ENCODE measurements at regions not wholly inside any gene's neighbourhood (a gene's known extent, or its start where the extent isn't known, plus 50 kb on each side); places are given as distances from the start of the nearest gene placed in this dataset.

DNA sequence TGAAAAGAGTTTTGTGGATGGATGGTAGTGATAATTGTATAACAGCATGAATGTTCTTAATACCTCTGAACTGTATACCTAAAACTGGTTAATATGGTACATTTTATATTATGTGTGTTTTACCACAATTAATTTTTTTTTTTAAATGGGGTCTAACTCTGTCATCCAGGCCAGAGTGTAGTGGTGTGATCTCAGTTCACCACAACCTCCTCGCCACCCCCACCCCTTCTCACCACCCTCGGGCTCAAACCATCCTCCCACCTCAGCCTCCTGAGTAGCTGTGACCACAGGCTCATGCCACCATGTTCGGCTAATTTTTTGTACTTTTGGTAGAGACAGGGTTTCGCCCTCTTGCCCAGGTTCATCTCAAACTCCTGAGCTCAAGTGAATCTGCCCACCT is 123.2 kb downstream of the CDRT15L2 start:
- TF ChIP-seq RCOR1 (IDR thresholded peaks at IDR 0.05; ENCODE audit: borderline replicate concordance in 1 of 2, low read depth in 2 of 2, low read length in 2 of 2) (no peak), MAFK (IDR thresholded peaks at IDR 0.05; ENCODE audit: low read length) (no peak), KLF6 (CRISPR knock-in tag; IDR thresholded peaks at IDR 0.05; ENCODE audit: borderline replicate concordance) (no peak), ZC3H8 (IDR thresholded peaks at IDR 0.05) (no peak), FOXM1 (IDR thresholded peaks at IDR 0.05; ENCODE audit: low read depth) (no peak), FOXM1 (CRISPR knock-in tag; IDR thresholded peaks at IDR 0.05; ENCODE audit: low read depth) (no peak), ELF4 (CRISPR knock-in tag; IDR thresholded peaks at IDR 0.05) (no peak), POLR2AphosphoS5 (IDR thresholded peaks at IDR 0.05; ENCODE audit: control insufficient read depth, insufficient read depth, low read depth, low read length) (no peak), ZBTB7A (IDR thresholded peaks at IDR 0.05; ENCODE audit: borderline replicate concordance, control insufficient read depth, low read depth, low read length) (no peak)
- TF ChIP-seq, protein P1, sequence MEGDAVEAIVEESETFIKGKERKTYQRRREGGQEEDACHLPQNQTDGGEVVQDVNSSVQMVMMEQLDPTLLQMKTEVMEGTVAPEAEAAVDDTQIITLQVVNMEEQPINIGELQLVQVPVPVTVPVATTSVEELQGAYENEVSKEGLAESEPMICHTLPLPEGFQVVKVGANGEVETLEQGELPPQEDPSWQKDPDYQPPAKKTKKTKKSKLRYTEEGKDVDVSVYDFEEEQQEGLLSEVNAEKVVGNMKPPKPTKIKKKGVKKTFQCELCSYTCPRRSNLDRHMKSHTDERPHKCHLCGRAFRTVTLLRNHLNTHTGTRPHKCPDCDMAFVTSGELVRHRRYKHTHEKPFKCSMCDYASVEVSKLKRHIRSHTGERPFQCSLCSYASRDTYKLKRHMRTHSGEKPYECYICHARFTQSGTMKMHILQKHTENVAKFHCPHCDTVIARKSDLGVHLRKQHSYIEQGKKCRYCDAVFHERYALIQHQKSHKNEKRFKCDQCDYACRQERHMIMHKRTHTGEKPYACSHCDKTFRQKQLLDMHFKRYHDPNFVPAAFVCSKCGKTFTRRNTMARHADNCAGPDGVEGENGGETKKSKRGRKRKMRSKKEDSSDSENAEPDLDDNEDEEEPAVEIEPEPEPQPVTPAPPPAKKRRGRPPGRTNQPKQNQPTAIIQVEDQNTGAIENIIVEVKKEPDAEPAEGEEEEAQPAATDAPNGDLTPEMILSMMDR (IDR thresholded peaks at IDR 0.05 in 2 of 3, conservative IDR thresholded peaks at IDR 0.05 in 1 of 3; ENCODE audit: insufficient read depth in 2 of 3, low read depth in 1 of 3, low read length in 3 of 3), result no peak
- TF ChIP-seq, protein P2, sequence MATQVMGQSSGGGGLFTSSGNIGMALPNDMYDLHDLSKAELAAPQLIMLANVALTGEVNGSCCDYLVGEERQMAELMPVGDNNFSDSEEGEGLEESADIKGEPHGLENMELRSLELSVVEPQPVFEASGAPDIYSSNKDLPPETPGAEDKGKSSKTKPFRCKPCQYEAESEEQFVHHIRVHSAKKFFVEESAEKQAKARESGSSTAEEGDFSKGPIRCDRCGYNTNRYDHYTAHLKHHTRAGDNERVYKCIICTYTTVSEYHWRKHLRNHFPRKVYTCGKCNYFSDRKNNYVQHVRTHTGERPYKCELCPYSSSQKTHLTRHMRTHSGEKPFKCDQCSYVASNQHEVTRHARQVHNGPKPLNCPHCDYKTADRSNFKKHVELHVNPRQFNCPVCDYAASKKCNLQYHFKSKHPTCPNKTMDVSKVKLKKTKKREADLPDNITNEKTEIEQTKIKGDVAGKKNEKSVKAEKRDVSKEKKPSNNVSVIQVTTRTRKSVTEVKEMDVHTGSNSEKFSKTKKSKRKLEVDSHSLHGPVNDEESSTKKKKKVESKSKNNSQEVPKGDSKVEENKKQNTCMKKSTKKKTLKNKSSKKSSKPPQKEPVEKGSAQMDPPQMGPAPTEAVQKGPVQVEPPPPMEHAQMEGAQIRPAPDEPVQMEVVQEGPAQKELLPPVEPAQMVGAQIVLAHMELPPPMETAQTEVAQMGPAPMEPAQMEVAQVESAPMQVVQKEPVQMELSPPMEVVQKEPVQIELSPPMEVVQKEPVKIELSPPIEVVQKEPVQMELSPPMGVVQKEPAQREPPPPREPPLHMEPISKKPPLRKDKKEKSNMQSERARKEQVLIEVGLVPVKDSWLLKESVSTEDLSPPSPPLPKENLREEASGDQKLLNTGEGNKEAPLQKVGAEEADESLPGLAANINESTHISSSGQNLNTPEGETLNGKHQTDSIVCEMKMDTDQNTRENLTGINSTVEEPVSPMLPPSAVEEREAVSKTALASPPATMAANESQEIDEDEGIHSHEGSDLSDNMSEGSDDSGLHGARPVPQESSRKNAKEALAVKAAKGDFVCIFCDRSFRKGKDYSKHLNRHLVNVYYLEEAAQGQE (IDR thresholded peaks at IDR 0.05; ENCODE audit: borderline replicate concordance), result no peak
- TF ChIP-seq, protein P2 (CRISPR knock-in tag; IDR thresholded peaks at IDR 0.05; ENCODE audit: low read depth), result no peak
- TF ChIP-seq, protein P3, sequence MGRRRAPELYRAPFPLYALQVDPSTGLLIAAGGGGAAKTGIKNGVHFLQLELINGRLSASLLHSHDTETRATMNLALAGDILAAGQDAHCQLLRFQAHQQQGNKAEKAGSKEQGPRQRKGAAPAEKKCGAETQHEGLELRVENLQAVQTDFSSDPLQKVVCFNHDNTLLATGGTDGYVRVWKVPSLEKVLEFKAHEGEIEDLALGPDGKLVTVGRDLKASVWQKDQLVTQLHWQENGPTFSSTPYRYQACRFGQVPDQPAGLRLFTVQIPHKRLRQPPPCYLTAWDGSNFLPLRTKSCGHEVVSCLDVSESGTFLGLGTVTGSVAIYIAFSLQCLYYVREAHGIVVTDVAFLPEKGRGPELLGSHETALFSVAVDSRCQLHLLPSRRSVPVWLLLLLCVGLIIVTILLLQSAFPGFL (CRISPR knock-in tag; IDR thresholded peaks at IDR 0.05), result no peak
